ENCODE measurements at regions not wholly inside any gene's neighbourhood (a gene's known extent, or its start where the extent isn't known, plus 50 kb on each side); places are given as distances from the start of the nearest gene placed in this dataset.

DNA sequence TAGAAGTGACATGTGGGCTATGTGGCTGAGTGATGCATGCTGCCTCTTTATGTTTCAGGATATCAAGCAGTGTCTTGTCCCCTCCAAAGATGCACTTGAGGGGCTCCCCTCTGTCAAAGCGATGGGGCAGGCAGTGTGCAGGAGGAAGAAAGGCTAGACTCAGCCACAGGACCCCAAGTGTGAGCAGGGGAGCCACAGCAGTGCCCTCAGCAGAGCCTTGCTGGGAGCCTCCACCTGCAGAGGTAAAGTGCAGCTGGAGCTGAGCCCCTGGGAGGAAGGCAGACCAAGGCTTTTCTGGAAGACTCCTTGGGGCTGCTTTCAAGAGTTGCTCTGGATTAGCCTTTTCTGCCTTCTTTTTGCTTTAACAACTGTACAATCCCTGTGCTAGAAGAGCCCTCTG is 247.3 kb downstream of the DLEU7 start:
- Mint-ChIP-seq H3K36me3 (ENCODE audit: insufficient read depth in 1 of 3, low read depth in 3 of 3) (no peaks in the 10 kb centered on the region), H3K27ac (no peak overlapping the region), H3K27me3 (ENCODE audit: low read depth) (peaks cover 1% of the 10 kb centered on the region), H3K9me3 (no peaks in the 10 kb centered on the region), H3K4me1 (peaks cover 30 to 34% of the 10 kb centered on the region in 2 experiments), H3K4me3 (no peak overlapping the region)
- Histone ChIP-seq H3K56ac (ENCODE audit: insufficient read length, low read depth, low read length) (no peak overlapping the region), H3K27ac (ENCODE audit: insufficient read length, low read depth, low read length) (no peak overlapping the region), H2BK120ac (ENCODE audit: low read depth, low read length, poor library complexity, severe bottlenecking) (no peak overlapping the region), H3K4ac (ENCODE audit: low read depth, low read length) (no peak overlapping the region), H4K8ac (replicated peaks; ENCODE audit: insufficient read length, low read depth, low read length) (no peak overlapping the region), H3K23me2 (ENCODE audit: insufficient read length, low read depth, low read length, poor library complexity, severe bottlenecking) (no peaks in the 10 kb centered on the region), H4K5ac (ENCODE audit: insufficient read length, low read depth, low read length) (no peak overlapping the region), H3K18ac (ENCODE audit: insufficient read length, low read depth, low read length) (no peak overlapping the region), H4K20me1 (ENCODE audit: control insufficient read depth, insufficient read depth, insufficient read length) (no peaks in the 10 kb centered on the region), H2AK5ac (ENCODE audit: insufficient read length, low read length) (no peak overlapping the region), H2AFZ (ENCODE audit: low read length) (no peak overlapping the region), H3K4me2 (ENCODE audit: insufficient read depth, insufficient read length, low read length) (no peak overlapping the region), H3K9me3 (ENCODE audit: control insufficient read depth, low read depth, low read length) (no peaks in the 10 kb centered on the region), H3K4me1 (ENCODE audit: insufficient read depth, low read length) (no peaks in the 10 kb centered on the region), H3K27me3 (ENCODE audit: insufficient read depth, low read length) (no peaks in the 10 kb centered on the region), H3K79me2 (ENCODE audit: insufficient read depth, low read length) (no peaks in the 10 kb centered on the region), H2BK20ac (ENCODE audit: low read depth, low read length, poor library complexity, severe bottlenecking) (no peak overlapping the region), H3K9ac (ENCODE audit: extremely low read depth, insufficient read length, low read length) (no peak overlapping the region), H3K79me1 (ENCODE audit: insufficient read depth, low read depth, low read length, poor library complexity, severe bottlenecking) (no peaks in the 10 kb centered on the region), H2BK12ac (ENCODE audit: insufficient read length, low read depth, low read length) (no peak overlapping the region), H4K91ac (ENCODE audit: insufficient read length, low read depth, low read length) (no peak overlapping the region), H2BK15ac (ENCODE audit: low read depth, low read length) (no peak overlapping the region), H2BK5ac (ENCODE audit: insufficient read length, low read length) (no peak overlapping the region), H3K14ac (ENCODE audit: insufficient read depth, low read length) (no peak overlapping the region), H3T11ph (ENCODE audit: low read length) (no peak overlapping the region), H3K23ac (ENCODE audit: insufficient read length, low read depth, low read length) (no peak overlapping the region)
- TF ChIP-seq, protein P1, sequence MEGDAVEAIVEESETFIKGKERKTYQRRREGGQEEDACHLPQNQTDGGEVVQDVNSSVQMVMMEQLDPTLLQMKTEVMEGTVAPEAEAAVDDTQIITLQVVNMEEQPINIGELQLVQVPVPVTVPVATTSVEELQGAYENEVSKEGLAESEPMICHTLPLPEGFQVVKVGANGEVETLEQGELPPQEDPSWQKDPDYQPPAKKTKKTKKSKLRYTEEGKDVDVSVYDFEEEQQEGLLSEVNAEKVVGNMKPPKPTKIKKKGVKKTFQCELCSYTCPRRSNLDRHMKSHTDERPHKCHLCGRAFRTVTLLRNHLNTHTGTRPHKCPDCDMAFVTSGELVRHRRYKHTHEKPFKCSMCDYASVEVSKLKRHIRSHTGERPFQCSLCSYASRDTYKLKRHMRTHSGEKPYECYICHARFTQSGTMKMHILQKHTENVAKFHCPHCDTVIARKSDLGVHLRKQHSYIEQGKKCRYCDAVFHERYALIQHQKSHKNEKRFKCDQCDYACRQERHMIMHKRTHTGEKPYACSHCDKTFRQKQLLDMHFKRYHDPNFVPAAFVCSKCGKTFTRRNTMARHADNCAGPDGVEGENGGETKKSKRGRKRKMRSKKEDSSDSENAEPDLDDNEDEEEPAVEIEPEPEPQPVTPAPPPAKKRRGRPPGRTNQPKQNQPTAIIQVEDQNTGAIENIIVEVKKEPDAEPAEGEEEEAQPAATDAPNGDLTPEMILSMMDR (conservative IDR thresholded peaks at IDR 0.05), result no peak
- DNase-seq, result no peak
- WGBS (ENCODE audit: extremely low coverage, insufficient read length, low lambda C conversion rate), result no CpG with 5 or more reads among the region's 1 CpG

Data from H9 (cell line).